ENCODE measurements at regions not wholly inside any gene's neighbourhood (a gene's known extent, or its start where the extent isn't known, plus 50 kb on each side); places are given as distances from the start of the nearest gene placed in this dataset.

DNA sequence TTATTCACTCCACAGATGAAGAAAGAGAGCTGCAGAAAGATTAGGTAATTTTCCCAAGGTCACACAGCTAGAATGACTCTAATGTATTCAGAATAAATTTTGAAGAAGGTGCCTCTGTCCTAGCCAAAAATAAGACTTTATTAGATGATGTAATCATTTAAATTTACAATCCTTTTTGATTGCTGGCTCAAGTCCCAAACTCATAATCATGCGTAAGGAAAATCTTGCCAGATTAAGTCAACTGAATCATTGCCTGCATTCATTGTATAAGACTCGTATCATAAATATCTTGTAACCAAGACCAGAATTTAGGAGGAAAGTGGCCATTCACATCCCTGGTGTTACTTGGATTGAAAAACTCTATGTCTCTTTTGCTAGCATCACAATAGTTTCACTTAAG, 53.1 kb upstream of the STK39 start:
- no peak for DNase-seq (ENCODE audit: low spot score)
- Mint-ChIP-seq H3K4me1 (ENCODE audit: low read depth) (no peaks in the 10 kb centered on the region), H3K27me3 (ENCODE audit: low read depth) (peaks cover 10% of the 10 kb centered on the region), H3K9me3 (peaks cover 1% of the 10 kb centered on the region), H3K36me3 (ENCODE audit: low read depth) (no peaks in the 10 kb centered on the region), H3K27ac (no peak overlapping the region), H3K4me3 (ENCODE audit: low read depth) (no peak overlapping the region)
- intact Hi-C loops (cut with micrococcal nuclease) = no loop called here

- no peak overlapping the region for H3K4me3 Mint-ChIP-seq (ENCODE audit: low read depth)
- no peak for DNase-seq (ENCODE audit: low spot score)
- peaks cover 11% of the 10 kb centered on the region for H3K27me3 Mint-ChIP-seq (ENCODE audit: low read depth)
- no peaks in the 10 kb centered on the region for H3K36me3 Mint-ChIP-seq (ENCODE audit: low read depth)
- H3K9me3 Mint-ChIP-seq = peaks cover 29% of the 10 kb centered on the region
- no peaks in the 10 kb centered on the region for H3K4me1 Mint-ChIP-seq (ENCODE audit: low read depth)
- H3K27ac Mint-ChIP-seq = no peak overlapping the region
- intact Hi-C loops (cut with micrococcal nuclease) = no loop called here
Measured at GRCh38 chr2:168304024-168304681, 56.8 kb upstream of the STK39 start.

- Mint-ChIP-seq H3K36me3 (ENCODE audit: low read depth) (no peaks in the 10 kb centered on the region), H3K4me1 (ENCODE audit: low read depth) (no peaks in the 10 kb centered on the region), H3K27ac (no peak overlapping the region), H3K4me3 (ENCODE audit: low read depth) (no peak overlapping the region), H3K27me3 (ENCODE audit: low read depth) (peaks cover 9% of the 10 kb centered on the region), H3K9me3 (peaks cover 34% of the 10 kb centered on the region)
- DNase-seq (ENCODE audit: low spot score) = no peak
- intact Hi-C loops (cut with micrococcal nuclease) = no loop called here
Measured at GRCh38 chr2:168307379-168307778, 60.0 kb upstream of the STK39 start.

GRCh38 chr2:168310580-168310979, 63.2 kb upstream of the STK39 start:
- Mint-ChIP-seq H3K4me1 (ENCODE audit: low read depth) (no peaks in the 10 kb centered on the region), H3K36me3 (ENCODE audit: low read depth) (no peaks in the 10 kb centered on the region), H3K4me3 (ENCODE audit: low read depth) (no peak overlapping the region), H3K9me3 (peaks cover 35% of the 10 kb centered on the region), H3K27me3 (ENCODE audit: low read depth) (peaks cover 9% of the 10 kb centered on the region), H3K27ac (no peak overlapping the region)
- DNase-seq (ENCODE audit: low spot score) = no peak
- intact Hi-C loops (cut with micrococcal nuclease) = no loop called here

GRCh38 chr2:168311261-168311910, 64.0 kb upstream of the STK39 start:
- intact Hi-C loops (cut with micrococcal nuclease) = no loop called here
- Mint-ChIP-seq H3K27ac (no peak overlapping the region), H3K36me3 (ENCODE audit: low read depth) (no peaks in the 10 kb centered on the region), H3K9me3 (peaks cover 27% of the 10 kb centered on the region), H3K4me1 (ENCODE audit: low read depth) (no peaks in the 10 kb centered on the region), H3K27me3 (ENCODE audit: low read depth) (peaks cover 6% of the 10 kb centered on the region), H3K4me3 (ENCODE audit: low read depth) (no peak overlapping the region)
- DNase-seq (ENCODE audit: low spot score) = no peak

- intact Hi-C loops (cut with micrococcal nuclease) = no loop called here
- Mint-ChIP-seq H3K4me3 (ENCODE audit: low read depth) (no peak overlapping the region), H3K27me3 (ENCODE audit: low read depth) (peaks cover 3% of the 10 kb centered on the region), H3K27ac (no peak overlapping the region), H3K36me3 (ENCODE audit: low read depth) (no peaks in the 10 kb centered on the region), H3K9me3 (peaks cover 19% of the 10 kb centered on the region), H3K4me1 (ENCODE audit: low read depth) (no peaks in the 10 kb centered on the region)
- no peak for DNase-seq (ENCODE audit: low spot score)
Measured at GRCh38 chr2:168312036-168312822, 64.8 kb upstream of the STK39 start.

- H3K4me1 Mint-ChIP-seq (ENCODE audit: low read depth) = no peaks in the 10 kb centered on the region
- H3K27me3 Mint-ChIP-seq (ENCODE audit: low read depth) = no peaks in the 10 kb centered on the region
- no peaks in the 10 kb centered on the region for H3K36me3 Mint-ChIP-seq (ENCODE audit: low read depth)
- no peak overlapping the region for H3K4me3 Mint-ChIP-seq (ENCODE audit: low read depth)
- peaks cover 8% of the 10 kb centered on the region for H3K9me3 Mint-ChIP-seq
- H3K27ac Mint-ChIP-seq = no peak overlapping the region
- intact Hi-C loops (cut with micrococcal nuclease) = no loop called here
- no peak for DNase-seq (ENCODE audit: low spot score)
Measured at GRCh38 chr2:168314236-168314635, 66.8 kb upstream of the STK39 start.

- no peak overlapping the region for H3K4me3 Mint-ChIP-seq (ENCODE audit: low read depth)
- intact Hi-C loops (cut with micrococcal nuclease) = no loop called here
- no peaks in the 10 kb centered on the region for H3K4me1 Mint-ChIP-seq (ENCODE audit: low read depth)
- DNase-seq (ENCODE audit: low spot score) = no peak
- peaks cover 4% of the 10 kb centered on the region for H3K9me3 Mint-ChIP-seq
- no peaks in the 10 kb centered on the region for H3K36me3 Mint-ChIP-seq (ENCODE audit: low read depth)
- no peaks in the 10 kb centered on the region for H3K27me3 Mint-ChIP-seq (ENCODE audit: low read depth)
- no peak overlapping the region for H3K27ac Mint-ChIP-seq
Measured at GRCh38 chr2:168315331-168316072, 68.1 kb upstream of the STK39 start.

- intact Hi-C loops (cut with micrococcal nuclease) = no loop called here
- DNase-seq (ENCODE audit: low spot score) = no peak
- no peaks in the 10 kb centered on the region for H3K27me3 Mint-ChIP-seq (ENCODE audit: low read depth)
- no peaks in the 10 kb centered on the region for H3K36me3 Mint-ChIP-seq (ENCODE audit: low read depth)
- no peak overlapping the region for H3K27ac Mint-ChIP-seq
- peaks cover 4% of the 10 kb centered on the region for H3K9me3 Mint-ChIP-seq
- no peaks in the 10 kb centered on the region for H3K4me1 Mint-ChIP-seq (ENCODE audit: low read depth)
- H3K4me3 Mint-ChIP-seq (ENCODE audit: low read depth) = no peak overlapping the region
Measured at GRCh38 chr2:168316073-168316440, 68.7 kb upstream of the STK39 start.

GRCh38 chr2:168317282-168317681, 69.9 kb upstream of the STK39 start:
- intact Hi-C loops (cut with micrococcal nuclease) = no loop called here
- peaks cover 8% of the 10 kb centered on the region for H3K27me3 Mint-ChIP-seq (ENCODE audit: low read depth)
- H3K4me3 Mint-ChIP-seq (ENCODE audit: low read depth) = no peak overlapping the region
- peaks cover 4% of the 10 kb centered on the region for H3K9me3 Mint-ChIP-seq
- no peak overlapping the region for H3K27ac Mint-ChIP-seq
- no peak for DNase-seq (ENCODE audit: low spot score)
- no peaks in the 10 kb centered on the region for H3K4me1 Mint-ChIP-seq (ENCODE audit: low read depth)
- no peaks in the 10 kb centered on the region for H3K36me3 Mint-ChIP-seq (ENCODE audit: low read depth)

- H3K36me3 Mint-ChIP-seq (ENCODE audit: low read depth) = no peaks in the 10 kb centered on the region
- no peaks in the 10 kb centered on the region for H3K9me3 Mint-ChIP-seq
- H3K27me3 Mint-ChIP-seq (ENCODE audit: low read depth) = peaks cover 10% of the 10 kb centered on the region
- DNase-seq (ENCODE audit: low spot score) = no peak
- no peak overlapping the region for H3K4me3 Mint-ChIP-seq (ENCODE audit: low read depth)
- H3K4me1 Mint-ChIP-seq (ENCODE audit: low read depth) = no peaks in the 10 kb centered on the region
- no peak overlapping the region for H3K27ac Mint-ChIP-seq
- intact Hi-C loops (cut with micrococcal nuclease) = no loop called here
Measured at GRCh38 chr2:168320267-168320666, 72.9 kb upstream of the STK39 start.

DNA sequence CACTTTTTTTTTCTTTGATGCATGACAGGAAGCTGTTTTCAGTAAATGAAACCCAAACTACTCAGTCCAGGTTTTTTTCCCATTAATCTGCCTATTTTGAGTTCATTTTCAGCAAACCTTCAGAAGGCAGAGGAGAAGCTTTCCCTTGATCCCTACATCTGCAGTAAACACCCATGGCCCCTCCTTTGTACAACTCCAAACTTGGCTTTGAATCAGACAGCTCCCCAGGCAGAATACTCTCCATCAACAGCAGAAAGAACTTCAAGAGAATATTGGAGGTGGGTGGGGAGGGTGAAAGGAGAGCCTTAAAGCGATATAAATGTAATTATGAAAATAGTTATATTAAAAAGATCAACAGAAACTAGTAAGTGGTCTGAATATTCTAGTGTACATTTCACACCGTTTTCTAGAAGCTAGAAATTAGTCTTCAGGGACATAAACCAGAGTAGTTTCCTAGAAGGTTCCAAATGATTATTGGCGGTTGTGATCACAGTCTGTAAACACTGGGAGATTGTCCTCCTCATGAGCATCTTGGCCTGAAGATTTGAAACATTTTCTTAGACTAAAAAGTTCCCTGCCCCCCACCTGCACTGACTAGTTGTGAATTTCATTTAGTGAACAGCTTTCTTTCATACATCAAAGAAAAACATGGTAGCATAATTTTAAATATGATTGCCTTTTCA, 75.1 kb upstream of the STK39 start:
- Mint-ChIP-seq H3K4me3 (ENCODE audit: low read depth) (no peak overlapping the region), H3K27ac (no peak overlapping the region), H3K4me1 (ENCODE audit: low read depth) (no peaks in the 10 kb centered on the region), H3K36me3 (ENCODE audit: low read depth) (no peaks in the 10 kb centered on the region), H3K9me3 (peaks cover 9% of the 10 kb centered on the region), H3K27me3 (ENCODE audit: low read depth) (peaks cover 10% of the 10 kb centered on the region)
- DNase-seq (ENCODE audit: low spot score) = no peak
- intact Hi-C loops (cut with micrococcal nuclease) = no loop called here

All from activated T-helper 2 cell treated with anti-CD3 and anti-CD28 coated beads, Interferon-gamma antibody, Interleukin-2, Interleukin-4, amounts not matched to agents 10 μg/mL and 5 μg/mL and 100 μg/mL, durations not matched to agents 14 hours and 24 hours and 36 hours (primary cell).